Activated CD8-positive, alpha-beta memory T cell treated with anti-CD3 and anti-CD28 coated beads for 48 hours (primary cell): ENCODE measurements at regions not wholly inside any gene's neighbourhood (a gene's known extent, or its start where the extent isn't known, plus 50 kb on each side); places are given as distances from the start of the nearest gene placed in this dataset.

Experiments used
- DNase-seq, 3 experiments: peaks; one replicate each; pipeline ENCODE4 v3.0.0-alpha.2; 2020; ENCODE audit warnings: low read depth in 2 of 3, low spot score in 2 of 3

DNA sequence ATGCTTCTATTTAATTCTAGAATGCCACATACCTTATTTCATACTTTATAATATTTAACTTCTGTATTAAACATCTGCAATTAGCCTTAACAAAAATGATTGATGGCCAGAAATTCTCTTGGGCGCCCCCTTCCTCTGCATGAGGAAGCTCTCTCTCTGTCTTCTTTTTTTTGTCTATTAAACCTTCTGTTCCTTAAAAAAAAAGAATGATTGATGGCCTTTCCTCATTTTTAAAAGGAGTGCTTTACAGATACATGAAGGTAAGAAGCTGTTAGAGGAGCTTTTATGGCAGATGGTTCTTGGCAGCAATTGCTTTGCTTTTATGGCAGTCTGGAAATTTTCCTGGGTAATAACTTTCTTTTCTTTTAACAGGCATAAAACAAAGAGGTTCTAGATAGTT is 526.9 kb downstream of the SLC4A3 start:
- DNase-seq = no peak

DNA sequence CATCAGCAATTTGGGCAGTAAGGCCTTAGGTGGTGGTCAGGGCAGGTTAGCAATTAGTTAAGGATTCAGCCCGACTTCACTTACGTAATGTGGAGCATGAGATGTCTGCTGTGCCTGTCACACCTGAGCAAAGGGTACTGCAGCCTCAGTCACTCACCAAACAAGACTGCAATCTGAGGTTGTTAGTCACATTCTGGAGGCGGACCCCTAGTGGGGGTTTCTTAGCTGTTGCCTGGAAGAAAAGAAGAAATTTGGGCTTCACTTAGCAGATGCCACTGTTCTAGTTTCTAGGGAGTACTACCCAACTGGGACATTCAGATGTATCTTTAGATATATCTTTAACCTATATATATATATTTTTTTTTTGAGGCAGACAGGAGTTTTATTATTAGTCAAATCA is 529.9 kb downstream of the SLC4A3 start:
- no peak for DNase-seq

DNA sequence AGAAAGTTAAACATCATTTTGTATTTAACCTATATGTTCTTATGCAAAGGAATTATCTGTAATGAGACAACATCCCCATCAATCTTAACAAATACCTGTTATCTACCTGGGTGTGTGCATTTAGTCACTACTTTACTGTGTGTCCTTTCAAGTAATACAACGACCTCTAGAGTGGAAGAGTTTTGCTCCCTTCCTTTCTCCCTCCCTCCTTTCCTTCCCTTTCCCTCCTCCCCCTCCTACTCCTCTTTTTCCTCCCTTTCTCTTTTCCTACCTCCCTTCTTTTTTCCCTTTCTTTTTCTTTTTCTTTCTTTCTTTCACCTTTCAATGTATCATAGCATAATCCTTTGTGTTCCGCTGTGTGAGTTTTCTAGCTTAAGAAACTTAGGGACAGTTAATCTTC is 532.3 kb downstream of the SLC4A3 start:
- DNase-seq = no peak

DNA sequence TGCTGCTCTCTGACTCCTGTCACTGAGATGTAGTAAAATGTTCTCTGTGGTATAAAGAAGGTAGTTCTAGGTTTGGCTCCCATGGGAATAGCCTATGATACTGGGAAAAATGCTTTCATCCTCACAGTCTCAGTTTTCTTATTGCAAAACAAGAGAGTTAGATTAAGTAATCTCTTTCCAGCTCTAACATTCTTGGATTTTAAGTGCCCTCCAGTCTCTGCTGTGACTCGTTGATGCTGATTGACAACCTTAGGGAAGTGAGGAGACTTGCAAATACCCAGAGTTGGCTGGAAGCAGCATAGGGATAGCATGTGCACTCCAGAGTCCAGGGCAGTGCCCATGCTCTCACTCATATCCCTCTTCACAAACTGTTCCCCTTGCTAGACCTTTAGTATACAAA is 534.9 kb downstream of the SLC4A3 start:
- DNase-seq = no peak

DNA sequence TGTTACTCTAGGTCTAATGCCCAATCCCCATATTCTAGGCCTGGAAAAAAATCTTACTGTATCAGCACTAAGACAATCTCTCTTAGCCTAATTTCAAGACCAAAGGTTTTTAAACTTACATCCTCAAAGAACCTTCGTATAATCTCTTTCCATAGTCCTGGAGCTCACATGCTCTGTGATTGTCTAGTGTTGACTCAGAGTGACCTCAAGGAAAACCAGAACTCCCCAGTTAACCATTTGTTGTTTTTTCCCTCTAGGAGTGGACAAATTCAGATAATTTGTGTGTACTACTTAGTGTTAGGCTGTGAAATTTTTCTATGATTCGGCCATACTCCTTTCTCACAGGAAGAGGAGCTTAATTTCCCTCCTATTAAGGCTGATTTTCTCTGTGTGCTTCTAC is 536.1 kb downstream of the SLC4A3 start:
- DNase-seq = no peak

DNA sequence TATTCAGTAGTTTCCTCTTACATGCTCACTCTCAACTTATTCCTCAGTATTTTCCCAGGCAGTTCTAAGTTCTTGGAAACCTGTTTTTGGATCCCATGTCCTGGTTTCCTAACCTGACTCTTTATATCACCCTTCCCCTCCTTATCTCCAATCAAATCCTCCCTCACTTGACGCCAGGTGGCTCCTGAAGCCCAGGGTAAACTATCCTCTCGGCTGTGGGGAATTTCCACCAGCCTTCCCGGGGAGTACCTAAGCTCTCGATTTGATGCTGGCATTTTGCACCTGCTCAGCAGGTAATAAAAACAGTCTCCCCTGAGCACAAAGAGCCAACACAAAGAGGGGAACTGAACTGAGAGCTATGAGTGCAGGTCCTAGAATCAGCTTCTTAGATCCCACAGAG is 538.0 kb downstream of the SLC4A3 start:
- no peak for DNase-seq

DNA sequence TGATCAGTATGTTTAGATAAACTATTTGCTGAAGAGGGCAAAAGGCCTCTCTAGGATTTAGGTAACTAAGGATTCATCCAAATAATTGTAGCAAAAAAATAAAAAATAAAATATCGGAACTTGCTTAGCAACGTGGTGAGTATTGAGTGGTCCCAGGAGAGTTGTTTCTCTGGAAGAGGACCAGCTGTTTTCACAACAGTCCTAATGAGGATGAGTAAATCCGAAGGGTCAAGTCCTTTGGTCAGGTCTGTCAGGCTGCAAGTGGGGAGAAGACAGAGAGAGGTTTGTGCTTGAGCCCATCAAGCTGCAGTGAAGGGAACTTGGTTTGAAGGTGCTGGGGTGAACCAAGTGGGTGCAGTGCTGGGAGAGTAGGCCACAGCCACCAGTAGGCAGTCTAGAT is 539.2 kb downstream of the SLC4A3 start:
- no peak for DNase-seq

DNA sequence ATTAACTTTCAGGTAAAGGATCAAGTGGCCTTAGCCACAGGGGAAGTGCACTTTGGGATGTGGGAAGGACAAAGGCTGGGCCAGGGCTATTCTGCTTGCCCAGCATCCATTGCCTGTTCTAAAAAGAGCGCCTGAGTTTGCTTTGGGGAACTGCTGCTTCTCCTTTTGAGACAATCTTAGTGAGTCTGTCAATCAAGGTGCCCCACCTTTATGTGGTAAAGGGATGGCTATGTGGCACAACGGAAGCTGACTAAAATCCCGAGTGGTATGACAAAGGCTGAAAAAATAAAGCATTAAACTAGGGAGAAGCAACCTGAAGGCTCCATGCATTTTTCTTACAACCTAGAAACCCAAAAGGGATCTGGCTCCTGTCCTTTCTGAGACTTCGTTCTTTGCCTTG is 540.5 kb downstream of the SLC4A3 start:
- DNase-seq = no peak

DNA sequence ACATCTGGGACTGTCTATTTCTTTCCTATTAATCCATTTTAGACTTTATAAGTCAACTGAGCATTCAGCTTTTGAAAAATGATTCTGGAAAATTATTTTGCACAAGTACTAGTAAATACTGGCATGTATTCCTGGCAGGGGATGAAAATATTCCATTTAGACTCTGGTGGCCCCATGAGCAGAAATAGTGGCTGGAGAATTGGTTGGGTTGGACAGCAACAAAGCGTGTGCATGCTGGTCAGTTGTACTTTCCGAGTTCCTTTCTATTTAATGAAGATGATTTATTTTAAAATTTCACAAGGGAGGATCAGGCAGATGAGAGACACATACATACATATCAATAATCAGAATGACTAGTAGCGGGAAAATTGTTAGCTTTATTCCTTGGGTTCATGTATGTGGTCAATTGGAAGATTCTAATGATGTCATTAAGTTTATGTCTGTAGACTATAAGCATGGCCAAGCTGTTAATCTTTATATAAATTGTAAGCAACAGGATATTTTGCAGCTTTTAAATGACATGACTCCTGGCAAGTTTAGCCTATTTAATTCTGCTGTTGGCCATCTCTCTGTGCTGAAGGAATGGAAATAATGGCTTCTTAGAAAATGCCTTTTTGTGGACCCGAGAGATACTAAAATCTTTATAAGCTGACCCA is 541.6 kb downstream of the SLC4A3 start:
- no peak for DNase-seq

DNA sequence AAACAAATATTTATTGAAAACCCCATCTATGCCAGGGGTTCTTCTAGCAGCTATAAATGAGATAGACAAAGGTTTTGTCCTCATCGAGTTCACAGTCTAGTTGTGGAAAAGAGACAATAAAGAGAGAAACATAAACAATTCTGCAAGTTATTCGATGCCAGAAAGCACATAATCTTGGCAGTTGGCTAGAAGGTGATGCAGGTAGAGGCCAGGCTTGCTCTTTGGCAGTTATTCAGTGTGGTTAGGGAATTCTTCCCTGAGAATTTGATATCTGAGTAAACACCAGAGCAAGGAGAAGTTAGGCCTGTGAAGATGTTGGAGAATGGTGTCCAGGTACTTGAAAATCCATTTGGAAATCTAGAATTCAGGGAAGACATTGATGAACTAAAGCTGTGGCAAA is 547.4 kb downstream of the SLC4A3 start:
- DNase-seq = no peak

DNA sequence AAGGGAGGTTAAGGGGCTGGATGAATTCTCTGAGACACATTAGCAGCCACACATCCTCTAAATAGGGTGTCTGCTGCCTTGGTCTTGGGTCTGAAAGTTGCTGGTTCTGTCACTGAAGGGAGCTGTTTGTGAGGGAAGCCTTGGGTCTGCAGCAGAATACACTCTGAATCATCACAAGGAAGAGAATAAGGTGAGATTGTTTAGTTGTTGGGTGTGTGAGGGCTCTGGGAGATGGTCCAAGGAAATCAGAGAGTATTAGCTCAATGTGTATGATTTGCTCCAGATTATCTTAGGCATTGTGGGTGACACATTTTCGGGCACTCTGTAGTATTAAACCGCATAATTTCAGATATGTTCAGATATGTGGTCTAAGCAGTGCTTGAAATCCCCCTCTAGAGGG is 548.5 kb downstream of the SLC4A3 start:
- DNase-seq = no peak

DNA sequence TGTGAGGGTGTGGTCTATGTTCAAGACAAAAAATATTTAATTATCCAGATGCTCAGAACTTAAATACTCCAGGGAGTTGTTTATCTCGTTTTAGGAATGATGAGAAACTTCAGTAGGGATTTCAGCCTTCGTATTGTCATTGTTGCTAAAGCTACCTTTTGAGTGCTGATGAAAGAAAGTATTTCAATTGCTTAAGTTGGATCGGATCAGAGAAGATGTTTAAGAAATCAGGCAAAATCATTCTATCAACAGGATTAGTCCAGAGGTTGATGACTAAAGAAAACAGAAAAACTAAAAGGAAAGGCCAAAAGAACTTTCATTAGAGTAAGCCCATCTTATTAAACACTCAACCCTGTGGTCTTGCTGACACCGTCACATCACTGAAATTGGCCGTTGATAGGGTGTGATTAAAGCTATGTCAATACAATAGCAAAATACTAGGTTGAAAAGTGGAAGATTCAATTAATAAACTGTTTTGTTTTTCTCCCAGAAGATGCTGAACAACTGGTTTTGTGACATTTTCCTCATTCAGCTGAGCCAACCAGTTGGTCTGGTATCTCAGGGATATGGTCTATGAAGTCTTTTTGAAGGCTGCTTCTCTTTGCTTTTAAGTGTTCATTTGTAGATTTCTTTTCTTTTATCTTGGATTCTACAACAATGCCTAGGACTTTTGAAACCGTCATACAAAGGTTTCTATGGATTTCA is 551.7 kb downstream of the SLC4A3 start:
- DNase-seq = no peak

DNA sequence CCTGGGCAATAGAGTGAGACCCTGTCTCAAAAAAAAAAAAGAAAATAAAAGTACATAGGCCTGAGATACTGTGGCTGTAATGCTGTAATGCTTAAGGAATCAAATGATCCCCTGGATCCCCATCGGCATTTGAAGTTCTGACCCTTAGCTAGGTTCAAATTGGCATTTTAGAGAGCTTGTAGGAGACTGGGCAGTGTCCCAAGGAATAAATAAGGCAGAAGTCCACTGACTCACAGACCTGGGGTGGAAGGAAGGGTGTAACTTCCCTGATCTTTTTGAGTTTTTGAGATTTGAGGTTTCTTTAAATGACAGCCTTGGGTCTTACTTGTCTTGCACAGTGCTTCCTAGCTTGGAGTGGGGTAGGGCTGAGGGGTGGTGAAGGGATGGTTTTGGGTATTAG is 553.7 kb downstream of the SLC4A3 start:
- DNase-seq = no peak

DNA sequence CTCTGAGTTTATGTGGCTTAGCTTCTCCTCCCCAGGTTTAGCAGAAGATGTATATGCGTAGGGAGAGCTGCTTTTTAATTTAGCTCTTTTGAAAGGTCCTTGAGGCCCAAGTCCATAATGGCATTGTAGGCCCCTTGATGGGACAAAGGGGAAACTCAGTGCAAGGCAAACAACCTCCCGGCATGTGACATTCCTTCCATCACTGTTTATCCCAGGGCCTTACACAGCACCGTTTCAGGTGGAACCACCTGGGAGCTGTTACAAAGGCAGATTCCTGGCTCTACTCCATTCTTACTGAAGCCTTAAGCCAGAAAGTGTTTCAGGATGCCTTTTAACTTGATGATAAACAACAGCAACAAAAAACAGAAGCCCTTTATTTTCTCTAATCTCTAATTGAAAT is 555.4 kb downstream of the SLC4A3 start:
- no peak for DNase-seq

DNA sequence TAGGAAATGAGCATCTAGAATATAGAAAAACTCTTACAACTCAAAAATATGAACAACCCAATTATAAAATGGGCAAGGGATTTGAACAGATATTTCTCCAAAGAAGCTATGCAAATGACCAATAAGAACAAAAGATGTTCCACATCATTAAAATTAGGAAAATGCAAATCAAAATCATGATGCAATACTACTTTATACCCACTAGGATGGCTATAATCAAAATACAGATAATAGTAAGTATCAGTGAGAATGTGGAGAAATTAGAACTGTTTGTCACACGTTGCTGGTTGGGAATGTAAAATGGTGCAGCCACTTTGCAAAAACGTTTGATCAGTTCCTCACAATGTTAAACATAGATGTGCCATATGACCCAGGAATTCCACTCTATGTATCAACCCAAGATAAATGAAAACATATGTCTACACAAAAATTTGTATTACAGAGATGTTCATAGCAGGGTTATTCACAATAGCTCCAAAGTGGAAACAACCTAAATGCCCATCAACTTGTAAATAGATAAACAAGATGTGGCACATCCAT is 558.4 kb downstream of the SLC4A3 start:
- no peak for DNase-seq

DNA sequence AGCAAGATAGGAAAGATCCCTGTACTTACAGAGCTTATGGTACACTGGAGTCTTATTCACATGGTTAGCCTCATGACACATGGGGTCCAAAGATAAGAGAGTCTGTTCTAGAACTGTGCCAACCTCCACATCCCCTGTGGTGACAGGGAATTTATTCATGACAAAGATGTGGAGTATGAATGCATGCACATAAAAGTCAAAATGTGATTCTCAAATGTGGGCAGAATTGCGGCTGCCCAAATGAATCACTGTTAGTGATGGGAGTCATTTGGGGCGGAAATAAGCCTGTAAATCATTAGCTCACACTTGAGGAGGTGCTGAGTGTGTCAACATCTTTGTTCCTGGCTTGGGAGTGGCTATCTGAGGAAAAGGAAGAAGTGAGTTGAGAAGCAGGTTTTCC is 560.6 kb downstream of the SLC4A3 start:
- DNase-seq = no peak

DNA sequence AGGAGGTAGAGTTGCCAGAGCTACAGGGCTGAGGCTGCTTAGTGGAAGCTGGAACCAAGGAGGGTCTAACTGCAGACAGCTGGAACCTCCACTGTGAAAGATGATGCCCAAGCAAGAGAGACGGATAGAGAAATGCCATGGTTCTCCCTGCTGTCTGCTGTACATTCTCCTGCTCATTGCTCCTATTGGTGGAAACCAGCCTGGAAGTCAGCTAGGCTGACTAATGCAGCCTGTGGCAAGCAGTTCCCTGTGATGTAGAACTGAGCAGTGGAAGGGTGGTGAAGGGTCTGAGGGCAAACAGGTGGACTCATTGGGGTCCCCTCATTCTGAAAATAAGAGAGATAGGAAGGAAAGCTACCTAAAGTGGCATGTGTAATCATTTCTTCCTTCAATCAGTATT is 563.6 kb downstream of the SLC4A3 start:
- no peak for DNase-seq

DNA sequence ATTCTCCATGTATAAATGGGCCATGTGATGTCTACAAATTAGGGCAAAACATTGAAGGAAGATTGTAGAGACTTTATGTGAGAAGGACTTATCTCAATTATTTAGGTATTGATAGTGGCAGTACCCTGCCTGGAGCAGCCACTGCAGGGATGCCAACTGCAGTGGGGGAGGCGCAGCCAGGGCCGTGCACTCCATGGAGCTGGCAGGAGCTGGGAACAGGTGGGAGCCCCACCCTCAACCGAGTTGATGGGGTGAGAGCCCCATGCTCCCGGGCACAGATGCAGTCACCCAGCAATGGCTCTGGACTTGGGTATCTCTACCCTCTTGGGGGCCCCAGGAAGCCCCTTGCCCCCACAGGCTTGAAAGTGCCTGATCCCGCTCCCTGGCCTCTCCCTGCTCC is 564.3 kb downstream of the SLC4A3 start:
- no peak for DNase-seq

DNA sequence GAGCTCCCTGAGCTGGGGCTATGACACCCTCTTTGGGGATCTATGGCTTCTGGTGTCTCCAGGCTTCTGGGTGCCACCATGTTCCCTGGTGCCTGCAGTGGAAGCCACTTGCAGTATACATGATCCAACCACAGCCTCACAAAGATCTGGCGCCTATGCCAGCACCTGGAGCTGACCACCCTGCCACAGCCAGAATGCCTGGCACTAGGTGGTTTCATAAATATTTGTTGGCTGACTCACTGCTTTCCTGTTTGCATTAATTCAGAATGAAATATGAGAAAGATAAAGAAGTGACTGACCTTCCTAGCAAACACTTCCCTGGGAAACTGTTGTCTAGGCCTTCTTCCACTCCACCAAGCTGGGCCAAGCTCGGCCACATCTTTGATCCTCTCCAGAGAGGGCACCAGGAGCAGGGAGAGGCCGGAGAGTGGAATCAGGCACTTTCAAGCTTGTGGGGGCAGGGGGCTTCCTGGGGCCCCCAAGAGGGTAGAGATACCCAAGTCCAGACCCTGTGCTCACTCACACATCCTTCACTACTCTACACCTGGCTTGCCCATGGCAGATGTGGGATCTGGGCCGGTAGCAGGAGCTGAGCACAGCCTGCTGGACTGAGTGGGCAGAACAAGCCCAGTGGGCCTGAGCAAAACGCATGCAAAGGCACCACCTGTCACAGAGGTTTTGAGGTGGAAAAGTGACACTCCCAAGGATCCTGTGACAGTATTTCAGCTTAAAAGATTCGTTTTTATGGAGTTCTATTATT is 565.7 kb downstream of the SLC4A3 start:
- no peak for DNase-seq

DNA sequence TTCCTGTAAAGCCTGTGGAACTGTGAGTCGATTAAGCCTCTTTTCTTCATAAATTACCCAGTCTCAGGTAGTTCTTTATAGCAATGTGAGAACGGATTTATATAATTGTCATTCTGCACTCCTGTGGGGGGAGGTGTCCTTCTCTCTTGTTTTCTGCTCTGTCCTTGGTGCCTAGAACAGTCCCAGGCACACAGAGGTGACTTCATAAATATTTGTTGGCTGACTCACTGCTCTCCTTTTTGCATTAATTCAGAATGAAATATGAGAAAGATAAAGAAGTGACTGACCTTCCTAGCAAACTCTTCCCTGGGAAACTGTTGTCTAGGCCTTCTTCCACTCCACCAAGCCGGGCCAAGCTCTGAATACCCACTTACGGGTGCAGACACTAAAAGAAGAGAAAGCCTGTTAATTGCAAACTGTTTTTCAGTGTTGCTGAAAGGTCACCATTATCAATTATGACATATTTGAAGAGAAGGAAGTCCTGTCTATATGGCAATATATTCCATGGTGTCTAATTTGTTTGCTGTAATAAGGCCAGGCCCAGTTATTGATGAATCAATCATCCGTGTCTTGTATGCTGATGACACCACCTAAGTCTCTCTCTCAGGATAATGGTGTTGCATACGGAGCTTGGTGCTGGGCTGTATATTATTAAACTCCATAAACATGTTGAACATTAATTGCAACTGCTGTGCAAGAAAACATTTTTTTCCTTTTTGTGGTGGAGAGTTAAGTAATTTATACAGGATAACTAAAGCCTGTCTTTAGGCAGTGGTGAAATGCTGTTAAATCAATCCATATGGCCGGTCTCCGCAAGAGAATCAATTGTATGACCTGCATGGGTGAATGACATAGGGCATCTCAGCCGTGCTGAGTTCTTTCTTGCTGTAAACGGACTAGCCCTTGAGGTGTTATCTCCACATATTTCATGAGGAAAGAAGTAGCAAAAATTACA is 567.5 kb downstream of the SLC4A3 start:
- no peak for DNase-seq

DNA sequence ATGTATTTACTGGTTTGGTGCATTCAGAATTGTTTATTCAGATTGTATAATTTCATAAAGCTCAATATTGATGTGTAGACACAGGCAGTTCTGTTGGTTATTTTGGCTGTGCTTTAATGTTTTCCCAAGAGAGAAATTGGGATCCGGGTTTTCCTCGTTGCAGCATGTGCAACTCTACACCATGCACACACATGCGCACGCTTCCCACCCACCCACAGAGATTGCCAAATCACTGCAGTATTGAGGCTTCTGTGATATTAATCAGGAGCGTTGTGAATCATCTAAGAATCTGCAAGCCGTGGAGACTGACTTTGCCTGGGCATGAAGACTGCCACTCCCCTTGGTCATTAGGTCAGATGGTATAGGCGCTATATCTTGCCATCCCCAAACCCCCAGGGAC is 571.5 kb downstream of the SLC4A3 start:
- no peak for DNase-seq
